NCI-H69 (cell line): ENCODE measurements at regions not wholly inside any gene's neighbourhood (a gene's known extent, or its start where the extent isn't known, plus 50 kb on each side); places are given as distances from the start of the nearest gene placed in this dataset.
A peak's percentile ranks its signal among the peaks of the same experiment; 100 is the strongest.
"Not testable (repeated sequence)": the region's sequence is repeated elsewhere in the genome, so short reads cannot be mapped to it uniquely, and the experiment has no call there.

ENCODE experiments used
- DNase-seq: peaks from one replicate; lab custom pipeline; 2025; lab: John Stamatoyannopoulos, UW

DNA sequence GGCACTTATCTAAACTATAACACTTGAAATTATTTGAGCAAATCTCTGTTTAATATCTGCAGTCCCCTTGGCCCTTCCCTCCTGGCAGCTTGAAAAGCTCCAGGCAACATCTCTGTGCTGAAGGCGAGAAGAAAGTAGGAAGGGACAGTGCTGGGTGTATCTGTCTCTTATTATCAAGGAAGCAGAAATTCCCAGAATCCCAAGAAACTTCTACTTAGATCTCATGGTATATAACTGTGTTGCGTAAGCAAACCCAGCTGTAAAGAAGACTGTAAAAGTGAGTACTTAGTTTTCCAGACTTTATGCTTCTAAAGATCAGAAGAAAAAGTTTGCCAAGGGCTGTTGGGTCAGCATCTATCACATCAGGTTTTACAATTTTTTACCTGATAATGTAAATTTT is 1869.8 kb downstream of the MAT2B start:
- no peak for DNase-seq

DNA sequence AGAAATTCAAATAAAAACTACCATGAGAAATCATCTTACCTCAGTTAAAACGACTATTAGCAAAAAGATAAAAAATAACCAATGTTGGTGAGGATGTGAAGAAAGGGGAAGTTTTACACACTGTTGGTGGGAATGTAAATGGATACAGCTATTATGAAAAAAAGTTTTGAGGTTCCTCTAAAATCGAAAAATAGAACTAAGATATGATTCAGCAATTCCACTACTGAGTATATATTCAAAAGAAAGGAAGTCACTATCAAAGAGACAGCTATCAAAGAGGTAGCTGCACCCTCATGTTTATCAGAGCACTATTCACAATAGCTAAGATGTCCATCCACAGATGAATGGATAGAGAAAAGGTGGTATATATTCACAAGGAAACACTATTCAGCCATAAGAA is 1888.4 kb downstream of the MAT2B start:
- DNase-seq: no peak

DNA sequence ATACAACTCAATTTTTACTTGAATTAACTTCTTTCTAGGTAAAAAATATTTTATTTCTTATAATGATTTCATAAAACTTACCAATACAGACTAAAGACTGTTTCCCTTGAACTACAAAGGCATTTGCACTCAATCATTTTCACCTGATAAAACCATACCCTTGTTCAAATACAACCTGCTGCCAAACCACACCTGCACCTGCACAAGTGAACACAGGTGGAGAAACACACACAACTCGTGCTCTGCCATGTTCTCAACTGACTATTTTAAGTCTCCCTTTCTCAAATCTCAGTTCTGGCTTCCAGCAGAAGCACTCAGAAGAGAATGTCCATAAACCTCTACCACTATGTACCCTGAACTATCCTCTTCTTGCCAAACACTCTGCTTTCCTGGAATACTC is 1892.1 kb downstream of the MAT2B start:
- no peak for DNase-seq

DNA sequence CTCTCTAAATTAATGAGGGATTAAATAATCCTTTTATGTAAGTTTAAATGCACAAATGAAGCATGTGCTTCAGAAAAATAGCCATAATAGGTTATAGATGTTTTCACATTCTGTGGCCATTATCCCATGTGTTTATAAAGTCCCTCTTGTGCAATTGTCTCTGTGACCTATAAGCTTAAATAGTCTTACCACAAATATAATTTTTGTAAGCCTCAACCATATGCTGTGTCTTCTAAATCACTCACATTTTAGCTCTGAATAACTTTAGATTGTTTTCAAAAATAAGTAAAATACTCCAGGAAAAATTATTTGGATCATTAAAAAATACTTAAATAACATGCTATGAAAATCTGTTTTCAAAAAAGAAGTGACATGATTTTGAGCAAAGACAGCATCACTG is 1894.7 kb downstream of the MAT2B start:
- no peak for DNase-seq

DNA sequence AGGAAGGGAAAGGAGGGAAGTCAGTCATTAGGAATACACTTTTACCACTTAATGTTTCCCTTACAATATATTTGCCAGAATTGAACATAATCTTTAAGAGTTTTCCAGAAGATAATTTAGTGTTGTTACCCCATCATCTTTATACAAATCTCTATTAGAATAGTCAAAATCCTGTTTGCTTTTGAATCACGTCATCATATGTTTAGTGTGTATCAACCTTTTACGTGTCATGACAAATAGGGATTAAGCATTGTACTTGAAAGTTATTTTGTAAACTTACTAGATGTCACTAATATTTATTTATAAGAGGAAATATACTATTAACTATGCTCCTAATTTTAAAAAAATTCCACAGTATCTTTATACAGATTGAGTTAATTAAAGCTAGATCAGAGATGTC is 1899.5 kb downstream of the MAT2B start:
- DNase-seq: no peak

DNA sequence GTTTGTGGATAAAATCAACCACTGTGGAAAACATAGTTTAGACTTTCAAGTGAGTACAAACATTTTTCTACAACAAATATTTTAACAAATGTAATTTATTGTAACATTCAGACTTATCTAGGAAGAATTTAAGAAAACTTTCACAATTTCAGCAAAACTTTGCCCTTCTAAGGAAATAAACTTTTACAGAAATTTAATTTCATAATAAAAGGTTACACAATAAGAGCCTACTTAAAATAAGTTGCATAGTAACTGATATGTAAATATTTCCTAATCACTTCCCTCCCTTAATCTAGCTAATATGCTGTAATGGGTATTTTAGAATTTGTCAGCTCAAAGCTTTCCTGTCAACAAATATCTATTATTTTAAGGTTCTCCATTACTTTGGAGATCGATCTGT is 1899.9 kb downstream of the MAT2B start:
- no peak for DNase-seq

DNA sequence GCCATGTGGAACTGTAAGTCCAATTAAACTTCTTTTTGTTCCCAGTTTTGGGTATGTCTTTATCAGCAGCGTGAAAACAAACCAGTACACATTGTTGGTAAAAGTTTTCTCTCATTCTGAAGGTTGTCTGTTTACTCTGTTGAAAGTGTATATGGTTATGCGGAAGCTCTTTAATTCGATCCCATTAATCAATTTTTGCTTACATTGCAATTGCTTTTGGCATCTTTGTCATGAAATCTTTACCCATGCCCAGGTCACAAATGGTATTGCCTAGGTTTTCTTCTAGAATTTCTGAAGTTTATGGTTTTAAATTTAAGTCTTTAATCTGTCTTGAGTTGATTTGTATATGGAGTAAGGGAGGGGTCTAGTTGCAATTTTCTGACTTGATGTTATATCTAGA is 1901.9 kb downstream of the MAT2B start:
- no peak for DNase-seq

DNA sequence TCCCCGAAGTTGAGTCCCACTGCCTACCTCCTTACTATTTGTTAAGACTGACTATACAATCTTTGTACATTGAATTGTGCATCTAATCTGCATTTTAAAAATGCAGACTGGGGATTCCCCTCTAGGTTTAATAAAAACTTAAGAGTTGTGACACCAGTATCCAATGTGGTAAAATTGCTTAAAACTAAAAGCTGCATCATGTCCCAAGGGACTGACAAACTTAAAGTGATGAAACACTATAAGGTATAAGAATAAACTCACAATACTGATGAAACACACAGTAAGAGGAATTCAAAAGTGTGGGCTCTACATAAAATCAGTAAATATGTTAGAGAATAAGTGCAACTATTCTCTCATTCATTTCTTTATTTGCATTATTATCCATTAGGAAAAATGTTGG is 1905.1 kb downstream of the MAT2B start:
- DNase-seq: no peak

DNA sequence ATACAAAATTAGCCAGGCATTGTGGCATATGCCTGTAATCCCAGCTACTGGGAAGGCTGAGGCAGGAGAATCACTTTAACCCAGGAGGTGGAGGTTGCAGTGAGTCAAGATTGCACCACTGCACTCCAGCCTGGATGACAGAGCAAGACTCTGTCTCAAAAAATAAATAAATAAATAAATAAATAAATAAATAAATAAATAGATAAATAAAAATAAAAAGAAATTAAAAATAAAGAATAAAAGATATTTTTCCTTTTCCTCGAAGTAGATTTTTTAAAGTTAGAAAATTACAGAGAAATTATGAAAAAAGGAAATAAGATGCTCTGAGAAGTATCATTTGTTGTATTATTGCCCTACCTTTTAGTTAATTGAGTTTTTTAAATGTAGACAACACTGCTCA is 1906.1 kb downstream of the MAT2B start:
- DNase-seq: not testable (repeated sequence)

DNA sequence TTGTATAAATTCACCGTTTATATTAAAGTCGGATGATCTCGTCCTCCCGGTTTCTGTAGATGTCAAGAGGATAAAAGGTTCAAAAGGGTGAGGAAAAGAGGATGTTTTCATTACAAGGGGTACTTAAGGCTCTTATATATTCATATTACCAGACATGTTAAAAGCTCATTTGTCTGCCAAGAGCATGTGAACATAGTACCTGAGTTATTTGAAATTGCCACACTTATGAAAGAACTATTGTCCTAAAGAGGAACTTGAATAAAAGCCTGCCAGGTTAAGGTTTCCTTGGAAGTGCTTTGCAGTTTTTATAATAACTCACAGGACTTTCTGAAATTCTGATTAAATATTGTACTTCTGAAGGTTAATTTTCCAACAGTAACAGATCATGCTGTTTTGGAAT is 1915.1 kb downstream of the MAT2B start:
- DNase-seq: no peak

DNA sequence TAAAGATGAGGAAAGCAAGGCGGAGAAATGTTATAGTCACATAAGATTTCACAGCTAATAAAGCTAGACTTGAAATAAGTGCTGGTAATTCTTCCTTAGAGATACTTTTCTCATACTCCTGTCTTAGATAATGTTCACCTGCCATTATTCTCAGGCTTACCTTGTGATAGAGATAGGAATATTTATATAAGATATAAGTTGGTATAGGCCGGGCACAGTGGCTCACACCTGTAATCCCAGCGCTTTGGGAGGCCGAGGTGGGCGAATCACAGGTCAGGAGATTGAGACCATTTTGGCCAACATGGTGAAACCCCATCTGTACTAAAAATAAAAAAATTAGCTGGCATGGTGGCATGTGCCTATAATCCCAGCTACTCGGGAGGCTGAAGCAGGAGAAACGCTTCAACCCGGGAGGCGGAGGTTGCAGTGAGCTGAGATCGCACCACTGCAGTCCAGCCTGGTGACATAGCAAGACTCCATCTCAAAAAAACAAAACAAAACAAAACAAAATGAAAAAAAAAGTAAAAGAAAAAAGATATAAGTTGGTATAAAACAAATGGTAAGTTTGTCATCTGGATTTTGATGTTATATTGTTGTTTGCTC is 1918.4 kb downstream of the MAT2B start:
- no peak for DNase-seq

DNA sequence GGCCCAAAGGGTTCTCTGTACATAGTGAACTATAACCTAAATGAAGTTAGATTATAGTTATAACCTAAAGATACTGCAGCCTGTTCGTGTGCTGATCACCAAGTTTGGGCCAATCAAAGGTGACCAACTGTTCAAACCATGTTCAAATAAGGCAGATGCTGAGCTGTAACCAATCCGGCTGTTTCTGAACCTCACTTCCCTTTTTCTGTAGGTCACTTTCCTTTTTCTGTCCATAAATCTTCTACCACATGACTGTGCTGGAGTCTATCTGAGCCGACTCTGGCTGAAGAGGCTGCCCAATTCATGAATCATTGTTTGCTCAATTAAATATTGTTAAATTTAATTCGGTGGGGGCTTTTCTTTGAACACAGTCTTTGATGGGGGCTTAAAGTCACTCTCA is 1920.2 kb downstream of the MAT2B start:
- DNase-seq: no peak

DNA sequence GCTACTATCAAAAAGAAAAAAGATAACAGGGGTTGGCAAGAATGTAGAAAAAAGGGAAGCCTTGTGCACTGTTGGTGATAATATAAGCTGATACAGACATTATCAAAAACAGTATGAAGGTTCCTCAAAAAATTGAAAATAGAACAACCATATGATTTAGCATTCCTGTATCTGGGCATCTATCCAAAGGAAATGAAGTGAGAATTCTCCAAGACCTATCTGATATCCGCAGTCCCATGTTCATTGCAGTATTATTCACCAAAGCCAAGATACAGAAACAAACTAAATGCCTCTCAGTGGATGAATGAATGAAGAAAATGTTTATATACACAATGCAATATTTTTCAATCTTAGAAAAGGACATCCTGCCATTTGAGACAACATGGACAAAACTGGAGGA is 1943.3 kb downstream of the MAT2B start:
- no peak for DNase-seq

DNA sequence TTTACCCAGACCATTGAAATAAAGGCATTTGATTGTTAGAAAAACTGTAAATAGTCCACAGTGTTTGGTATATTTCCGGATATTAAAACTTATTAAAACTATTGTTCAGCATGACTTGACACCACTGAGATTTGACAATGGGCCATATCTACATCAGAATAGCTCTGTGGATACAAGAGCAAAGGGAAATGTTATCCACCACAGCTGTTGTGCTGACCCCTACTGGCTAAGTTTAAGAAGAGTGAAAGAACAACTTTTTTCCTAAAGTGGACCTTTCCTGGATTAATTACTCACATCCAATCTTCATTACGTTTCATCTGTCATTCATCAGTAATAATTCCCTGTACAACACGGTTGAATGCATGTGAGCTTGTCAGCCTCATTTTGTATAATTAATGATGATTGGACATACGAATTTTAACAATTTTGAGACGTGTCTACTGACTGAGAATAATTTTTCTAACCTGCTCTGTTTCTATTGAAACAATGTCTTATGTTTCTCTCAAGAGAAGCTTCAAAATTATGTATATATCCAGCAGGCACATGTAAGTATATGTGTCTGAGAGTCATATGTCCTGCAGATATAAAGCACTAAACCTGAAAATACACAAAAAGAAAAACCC is 1952.6 kb downstream of the MAT2B start:
- peak; percentile 46 for DNase-seq

DNA sequence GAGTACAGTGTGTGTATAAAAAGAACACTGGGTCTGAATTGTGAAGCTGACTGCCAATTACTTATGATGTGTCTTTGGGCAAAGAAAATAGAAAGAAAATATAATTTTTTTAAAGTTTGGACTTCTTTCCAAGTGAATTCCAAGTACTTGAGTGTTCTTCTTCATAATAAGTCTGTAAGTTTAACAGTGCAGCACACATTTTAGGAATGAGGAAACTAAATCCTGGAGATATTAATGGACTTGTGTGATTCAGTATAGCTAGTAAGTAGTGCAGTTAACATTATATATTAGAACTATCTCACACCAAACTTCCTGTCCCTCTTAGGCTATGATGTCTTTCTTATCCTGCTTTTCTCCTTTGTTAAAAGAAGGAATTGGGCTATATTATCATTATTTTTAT is 1953.8 kb downstream of the MAT2B start:
- DNase-seq: no peak

DNA sequence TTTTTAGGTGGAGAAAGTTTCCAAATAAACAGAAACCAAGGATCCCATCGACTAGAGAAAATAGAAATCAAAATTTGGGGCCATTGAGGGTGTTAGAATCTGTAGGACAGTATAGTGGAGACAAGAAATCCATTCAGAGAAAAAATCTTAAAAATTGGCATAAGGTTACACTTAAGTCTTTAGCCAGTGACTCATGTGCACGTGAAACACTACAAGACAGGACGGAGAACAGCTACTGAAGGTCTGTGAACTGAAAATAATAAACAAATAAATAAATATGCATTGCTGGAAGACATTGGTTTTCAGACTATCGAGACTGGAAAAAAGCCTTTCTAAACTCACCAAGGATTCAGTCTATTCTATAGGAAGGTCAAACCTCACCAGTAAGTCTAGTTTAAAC is 1955.5 kb downstream of the MAT2B start:
- DNase-seq: no peak

DNA sequence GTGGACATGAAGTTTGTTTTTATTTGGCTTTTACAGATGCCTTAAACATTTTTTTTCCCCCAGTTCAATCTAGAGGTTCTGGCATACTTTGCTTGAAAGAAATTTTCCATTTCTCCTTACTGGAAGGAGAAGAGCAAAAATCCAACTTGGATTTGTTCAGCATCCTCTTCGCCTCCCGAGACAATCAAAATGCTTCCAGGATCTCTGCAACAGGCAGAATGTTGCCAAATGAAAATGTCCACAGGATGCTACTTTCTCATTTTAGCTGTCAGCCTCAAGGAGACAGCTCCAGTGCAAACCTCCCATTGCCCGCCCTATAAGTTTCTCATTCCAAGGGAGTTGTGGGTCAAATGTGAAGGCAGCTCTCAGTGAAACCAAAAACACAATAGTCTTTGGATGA is 1972.1 kb downstream of the MAT2B start:
- DNase-seq: no peak

DNA sequence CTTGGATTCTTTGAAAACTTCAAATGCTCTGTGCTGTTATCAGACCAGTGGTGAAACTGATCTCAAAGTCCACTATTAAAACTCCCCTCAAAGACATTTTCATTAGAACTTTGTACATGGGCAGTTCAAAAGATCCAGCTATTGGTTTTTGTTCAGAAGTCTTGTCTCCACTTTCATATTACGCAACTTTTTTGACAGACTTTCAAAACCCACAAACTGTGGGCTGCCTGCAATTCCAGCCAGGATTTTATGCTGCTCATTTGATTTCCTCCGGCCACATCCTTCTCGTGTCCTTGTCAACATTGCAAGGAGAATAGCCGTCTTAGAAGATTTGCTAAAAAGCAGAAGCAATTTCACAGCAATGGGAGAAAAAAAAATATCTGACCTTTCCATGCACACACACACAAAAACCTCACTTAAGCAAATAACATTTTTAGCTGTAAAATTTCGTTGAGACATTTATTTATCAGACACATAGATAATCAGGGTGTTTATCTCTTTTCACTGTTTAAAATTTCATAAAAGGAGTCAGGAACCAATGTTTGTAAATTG is 1990.5 kb downstream of the MAT2B start:
- DNase-seq: no peak

DNA sequence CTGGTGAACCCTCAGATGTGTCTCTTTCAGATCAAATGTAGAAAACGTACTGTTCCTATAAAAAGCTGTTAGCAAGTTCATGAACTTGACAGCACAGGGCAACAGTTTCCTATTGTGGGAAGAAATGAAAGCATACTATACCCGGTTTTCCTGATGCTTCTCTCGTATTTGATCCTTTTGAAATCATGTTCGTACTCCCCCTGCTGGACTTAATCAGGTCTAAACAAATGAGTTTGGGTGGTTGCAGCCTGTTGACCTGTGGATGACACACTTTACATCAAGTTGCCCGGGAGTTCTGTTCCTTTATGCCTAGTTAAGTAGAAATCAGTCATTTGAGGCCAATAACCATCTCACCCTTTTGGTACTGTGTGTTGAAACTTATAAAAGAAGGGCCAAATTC is 1992.3 kb downstream of the MAT2B start:
- peak; percentile 37 for DNase-seq

DNA sequence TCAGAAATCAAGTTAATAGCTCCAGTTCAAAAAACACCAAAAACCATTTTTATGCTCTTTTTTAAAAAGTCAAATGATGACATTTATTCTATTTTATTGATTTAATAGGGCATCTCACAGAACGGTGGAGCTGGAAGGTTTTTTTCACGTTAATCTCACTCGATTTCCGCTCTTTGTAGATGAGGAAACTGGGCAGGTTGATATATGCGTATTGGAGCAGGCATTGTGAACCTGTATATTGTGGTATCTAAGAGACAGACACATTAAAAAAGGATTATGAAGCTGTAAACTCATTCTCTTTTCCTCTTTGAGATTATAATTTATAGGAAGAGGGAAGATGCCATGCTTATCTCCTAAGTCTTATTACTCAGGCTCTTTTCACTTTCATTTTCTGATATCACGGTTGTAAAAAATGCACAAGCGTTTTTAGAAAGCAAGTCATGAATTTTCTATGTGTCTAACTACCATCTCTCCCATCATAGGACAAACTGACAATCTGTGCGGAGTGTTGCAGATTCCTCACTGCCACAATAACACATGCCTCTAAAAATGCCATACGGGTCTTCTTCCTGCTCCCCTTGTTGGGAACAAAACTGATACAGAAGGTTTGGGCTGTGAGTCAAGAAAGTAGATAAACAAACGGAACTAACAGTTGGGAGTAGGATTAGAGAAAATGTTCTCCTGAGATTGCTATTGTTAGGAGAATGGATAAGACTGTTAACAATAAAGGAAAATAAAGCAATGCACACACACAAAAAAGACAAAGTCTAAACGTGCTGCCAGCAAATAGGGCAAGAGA is 1997.7 kb downstream of the MAT2B start:
- DNase-seq: no peak

DNA sequence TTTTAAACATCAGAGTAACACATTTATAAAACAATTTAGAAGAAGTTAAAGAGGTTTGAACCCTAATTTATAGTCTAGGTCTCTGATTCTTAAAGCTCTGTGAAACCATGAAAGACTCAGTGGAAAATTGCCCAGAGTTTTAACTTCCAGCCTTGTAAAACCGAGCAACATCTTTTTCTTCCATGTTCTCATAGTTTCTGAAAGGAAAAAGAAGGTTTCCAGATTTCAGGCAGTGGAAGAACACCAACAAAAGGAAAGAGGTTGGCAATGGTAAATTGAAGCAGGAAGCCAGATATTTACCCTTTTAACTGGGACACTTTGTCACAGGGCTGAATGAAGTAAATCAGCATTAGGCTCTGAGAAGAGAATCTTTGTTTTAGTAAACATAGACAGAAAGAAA is 1999.3 kb downstream of the MAT2B start:
- no peak for DNase-seq

DNA sequence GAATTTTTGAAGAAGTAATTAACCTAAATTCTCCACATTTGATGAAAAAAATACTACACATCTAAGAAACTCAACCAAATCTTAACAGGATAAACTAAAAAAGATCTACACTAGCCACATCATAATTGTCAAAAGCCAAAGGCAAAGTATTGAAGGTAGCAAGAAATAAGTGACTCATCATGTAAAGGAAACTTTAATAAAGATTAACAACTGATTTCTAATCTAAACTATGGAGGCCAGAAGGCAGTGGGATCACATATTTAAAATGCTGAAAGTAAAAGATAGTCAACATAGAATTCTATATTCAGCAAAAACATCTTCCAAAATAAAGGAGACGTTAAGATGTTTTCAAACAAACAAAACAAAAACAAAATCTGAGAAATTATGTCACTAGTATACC is 2002.9 kb downstream of the MAT2B start:
- no peak for DNase-seq

DNA sequence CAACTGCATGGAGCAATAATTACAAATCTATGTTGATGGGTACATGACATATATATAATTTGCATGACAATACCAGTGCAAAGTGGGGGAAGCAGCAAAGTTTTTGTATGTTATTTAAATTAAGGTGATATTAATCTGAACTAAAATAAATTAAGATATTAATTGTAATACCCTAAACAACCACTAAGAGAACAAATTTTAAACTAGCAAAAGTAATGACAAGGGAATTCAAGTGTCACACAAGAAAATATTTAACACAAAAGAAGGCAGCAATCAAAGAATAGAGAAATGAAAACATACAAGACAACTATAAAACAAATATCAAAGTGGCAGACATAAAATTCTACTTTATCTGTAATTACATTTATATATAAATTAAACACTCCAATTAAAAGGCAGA is 2003.4 kb downstream of the MAT2B start:
- no peak for DNase-seq
